Fibroblast of lung (primary cell): ENCODE measurements at regions not wholly inside any gene's neighbourhood (a gene's known extent, or its start where the extent isn't known, plus 50 kb on each side); places are given as distances from the start of the nearest gene placed in this dataset.

ENCODE experiments used
- DNase-seq, 2 donors: peaks; one replicate each; pipeline versions ENCODE4 v3.0.0 to v3.0.0-alpha.2; 2010; ENCODE audit warnings: low read depth in 2 of 2
- H2AFZ ChIP-seq: 2 replicates; pipeline ENCODE4 v1.5.1; 2012; ENCODE audit warnings: low read length, control low read depth, inconsistent platforms
- H3K27ac ChIP-seq: 2 replicates; pipeline ENCODE4 v1.5.1; 2011; ENCODE audit warnings: low read length, control low read depth; ENCODE audit not compliant: insufficient read depth
- H3K27me3 ChIP-seq: 2 replicates; pipeline ENCODE4 v1.5.1; 2011; ENCODE audit warnings: mild to moderate bottlenecking, low read length; ENCODE audit not compliant: control insufficient read depth, insufficient read depth
- H3K36me3 ChIP-seq: 2 replicates; pipeline ENCODE4 v1.5.1; 2011; ENCODE audit warnings: low read length; ENCODE audit not compliant: control insufficient read depth, insufficient read depth
- H3K4me1 ChIP-seq: 2 replicates; pipeline ENCODE4 v1.5.1; 2011; ENCODE audit warnings: low read length; ENCODE audit not compliant: control insufficient read depth, insufficient read depth; ENCODE audit errors: extremely low read depth
- H3K4me2 ChIP-seq: 2 replicates; pipeline ENCODE4 v1.5.1; 2011; ENCODE audit warnings: low read length, control low read depth; ENCODE audit not compliant: insufficient read depth; ENCODE audit errors: extremely low read depth
- H3K4me3 ChIP-seq, 4 experiments: fragments of 200-600 bp in 1 of 4; sonication (generic) in 1 of 4; replicated peaks in 1 of 4; 2 replicates each; pipeline ENCODE4 v1.5.1; 2011 to 2016; ENCODE audit warnings: low read length in 4 of 4, low read depth in 3 of 4, mild to moderate bottlenecking in 3 of 4, control low read depth in 2 of 4, inconsistent platforms in 1 of 4, mixed read lengths in 1 of 4; ENCODE audit not compliant: insufficient read depth in 1 of 4; ENCODE audit errors: control extremely low read depth in 1 of 4
- H3K79me2 ChIP-seq: 2 replicates; pipeline ENCODE4 v1.5.1; 2012; ENCODE audit warnings: mild to moderate bottlenecking, low read length, inconsistent platforms; ENCODE audit not compliant: control insufficient read depth, insufficient read depth
- H3K9ac ChIP-seq: 2 replicates; pipeline ENCODE4 v1.5.1; 2011; ENCODE audit warnings: mild to moderate bottlenecking, low read length, control low read depth; ENCODE audit not compliant: insufficient read depth
- H3K9me3 ChIP-seq: 2 replicates; pipeline ENCODE4 v1.5.1; 2012; ENCODE audit warnings: low read depth, low read length; ENCODE audit not compliant: control insufficient read depth, insufficient read depth
- H4K20me1 ChIP-seq: 2 replicates; pipeline ENCODE4 v1.5.1; 2011; ENCODE audit warnings: low read length; ENCODE audit not compliant: control insufficient read depth, insufficient read depth; ENCODE audit errors: extremely low read depth
- EZH2 ChIP-seq: IDR thresholded peaks from 2 replicates; pipeline ENCODE4 v1.5.1; 2012; ENCODE audit warnings: low read length, control low read depth, mild to moderate bottlenecking; ENCODE audit errors: missing control alignments
- TF ChIP-seq, protein P1 (sequence below), 2 donors: IDR thresholded peaks in 1 of 2; conservative IDR thresholded peaks in 1 of 2; 1 replicate in 1 of 2; 2 replicates in 1 of 2; pipeline ENCODE4 v1.5.1; 2011 to 2012; ENCODE audit warnings: low read length in 2 of 2, control low read depth in 1 of 2, inconsistent platforms in 1 of 2, low read depth in 1 of 2, mild to moderate bottlenecking in 1 of 2

DNA sequence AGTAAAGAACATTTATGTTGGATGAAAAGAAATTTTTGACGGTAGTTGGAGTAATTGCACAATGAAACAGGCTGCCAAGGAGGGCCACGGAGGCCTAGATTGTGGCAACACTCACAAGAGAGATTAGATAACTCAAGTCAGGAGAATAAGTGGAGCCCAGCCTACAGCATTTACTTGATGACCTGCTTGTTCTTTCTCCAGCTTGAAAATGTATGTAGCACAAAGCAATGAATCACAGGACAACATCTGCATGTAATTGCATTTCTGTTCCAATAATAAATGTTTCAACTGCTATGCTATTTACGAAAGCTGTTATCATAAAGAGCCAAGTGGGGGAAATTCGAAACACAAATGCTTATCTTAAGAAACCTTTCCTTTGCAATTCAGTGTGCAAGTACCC is 221.2 kb upstream of the MID1 start:
- H3K27ac ChIP-seq, result no peak overlapping the region
- no peaks in the 10 kb centered on the region for H4K20me1 ChIP-seq
- H3K4me1 ChIP-seq, result no peaks in the 10 kb centered on the region
- TF ChIP-seq, protein P1, sequence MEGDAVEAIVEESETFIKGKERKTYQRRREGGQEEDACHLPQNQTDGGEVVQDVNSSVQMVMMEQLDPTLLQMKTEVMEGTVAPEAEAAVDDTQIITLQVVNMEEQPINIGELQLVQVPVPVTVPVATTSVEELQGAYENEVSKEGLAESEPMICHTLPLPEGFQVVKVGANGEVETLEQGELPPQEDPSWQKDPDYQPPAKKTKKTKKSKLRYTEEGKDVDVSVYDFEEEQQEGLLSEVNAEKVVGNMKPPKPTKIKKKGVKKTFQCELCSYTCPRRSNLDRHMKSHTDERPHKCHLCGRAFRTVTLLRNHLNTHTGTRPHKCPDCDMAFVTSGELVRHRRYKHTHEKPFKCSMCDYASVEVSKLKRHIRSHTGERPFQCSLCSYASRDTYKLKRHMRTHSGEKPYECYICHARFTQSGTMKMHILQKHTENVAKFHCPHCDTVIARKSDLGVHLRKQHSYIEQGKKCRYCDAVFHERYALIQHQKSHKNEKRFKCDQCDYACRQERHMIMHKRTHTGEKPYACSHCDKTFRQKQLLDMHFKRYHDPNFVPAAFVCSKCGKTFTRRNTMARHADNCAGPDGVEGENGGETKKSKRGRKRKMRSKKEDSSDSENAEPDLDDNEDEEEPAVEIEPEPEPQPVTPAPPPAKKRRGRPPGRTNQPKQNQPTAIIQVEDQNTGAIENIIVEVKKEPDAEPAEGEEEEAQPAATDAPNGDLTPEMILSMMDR (conservative IDR thresholded peaks at IDR 0.05 in 1 of 2, IDR thresholded peaks at IDR 0.05 in 1 of 2; ENCODE audit: low read depth in 1 of 2, low read length in 2 of 2), result no peak
- no peak overlapping the region for H3K4me2 ChIP-seq
- H3K36me3 ChIP-seq, result no peaks in the 10 kb centered on the region
- no peaks in the 10 kb centered on the region for H3K79me2 ChIP-seq
- no peak overlapping the region for H3K9ac ChIP-seq
- H3K9me3 ChIP-seq, result no peaks in the 10 kb centered on the region
- no peak overlapping the region for H3K4me3 ChIP-seq
- no peak overlapping the region for H2AFZ ChIP-seq
- DNase-seq, result peak in 1 of 2 donors; percentile 58
- no peaks in the 10 kb centered on the region for H3K27me3 ChIP-seq

DNA sequence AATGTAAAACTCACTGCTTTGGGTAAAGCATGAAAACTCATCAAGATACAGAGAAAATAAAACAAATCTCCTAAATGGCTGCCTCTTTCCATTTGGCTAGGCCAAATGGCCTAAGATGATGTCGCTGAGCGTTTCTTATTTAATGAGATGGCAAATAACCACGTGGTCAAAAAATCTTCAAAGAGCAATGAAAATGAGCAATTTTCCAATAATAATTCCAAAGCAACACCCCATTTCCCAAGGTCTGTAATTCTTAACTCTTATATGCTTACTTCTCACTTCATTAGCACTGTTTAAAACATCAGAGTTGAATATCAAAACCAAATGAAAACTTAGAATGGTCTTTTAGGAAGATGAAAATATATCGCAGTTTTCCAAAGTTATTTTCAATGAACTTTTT is 222.3 kb upstream of the MID1 start:
- H3K27me3 ChIP-seq, result no peaks in the 10 kb centered on the region
- no peaks in the 10 kb centered on the region for H3K79me2 ChIP-seq
- no peak for DNase-seq
- H3K4me2 ChIP-seq, result no peak overlapping the region
- no peaks in the 10 kb centered on the region for H3K9me3 ChIP-seq
- H3K36me3 ChIP-seq, result no peaks in the 10 kb centered on the region
- H2AFZ ChIP-seq, result no peak overlapping the region
- no peak overlapping the region for H3K27ac ChIP-seq
- no peaks in the 10 kb centered on the region for H4K20me1 ChIP-seq
- H3K4me3 ChIP-seq, result no peak overlapping the region
- peaks cover 2% of the 10 kb centered on the region for H3K4me1 ChIP-seq
- H3K9ac ChIP-seq, result no peak overlapping the region
- TF ChIP-seq EZH2, result no peak
- TF ChIP-seq, protein P1 (conservative IDR thresholded peaks at IDR 0.05 in 1 of 2, IDR thresholded peaks at IDR 0.05 in 1 of 2; ENCODE audit: low read depth in 1 of 2, low read length in 2 of 2), result no peak

DNA sequence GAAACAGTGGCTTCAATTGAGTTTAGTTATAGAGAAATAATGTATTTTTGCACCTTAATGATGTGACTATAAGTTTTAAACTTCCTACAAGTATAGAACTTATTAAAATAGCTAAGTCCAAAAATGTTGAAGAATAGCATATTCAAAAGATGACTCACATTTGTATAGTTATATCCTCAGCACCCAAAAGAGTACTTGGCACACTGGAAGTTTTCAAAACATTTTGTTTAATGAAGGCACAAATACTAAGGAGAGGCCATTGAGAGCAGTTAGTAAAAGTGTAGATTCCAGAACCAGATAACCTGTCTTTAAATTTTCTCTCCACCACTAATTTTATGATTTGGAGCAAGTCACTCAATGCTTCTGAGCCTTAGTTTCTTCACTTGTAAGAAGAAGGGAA is 226.9 kb upstream of the MID1 start:
- Histone ChIP-seq H4K20me1 (no peaks in the 10 kb centered on the region), H3K27me3 (no peaks in the 10 kb centered on the region), H3K4me3 (no peak overlapping the region), H3K4me2 (no peak overlapping the region), H3K4me1 (peaks cover 2% of the 10 kb centered on the region), H3K9ac (no peak overlapping the region), H2AFZ (no peak overlapping the region), H3K27ac (no peak overlapping the region), H3K9me3 (no peaks in the 10 kb centered on the region), H3K36me3 (no peaks in the 10 kb centered on the region), H3K79me2 (no peaks in the 10 kb centered on the region)
- TF ChIP-seq, protein P1 (conservative IDR thresholded peaks at IDR 0.05 in 1 of 2, IDR thresholded peaks at IDR 0.05 in 1 of 2; ENCODE audit: low read depth in 1 of 2, low read length in 2 of 2), result no peak
- TF ChIP-seq EZH2, result no peak
- peak; percentile 18 to 24 for DNase-seq
